Neural cell (in vitro differentiated cells): ENCODE measurements at regions not wholly inside any gene's neighbourhood (a gene's known extent, or its start where the extent isn't known, plus 50 kb on each side); places are given as distances from the start of the nearest gene placed in this dataset.

Experiments
- H2AFZ ChIP-seq: fragments of 200-600, 300-800 bp; sonication (generic), shearing (Covaris generic); 2 replicates; pipeline ENCODE4 v1.6.0; 2014; ENCODE audit warnings: low read depth, mild to moderate bottlenecking, antibody characterized with exemption, low read length, moderate library complexity
- H3F3A ChIP-seq: fragments of 200-600 bp; shearing (Covaris generic); 2 replicates; pipeline ENCODE4 v1.6.1; 2016; ENCODE audit warnings: mild to moderate bottlenecking, moderate library complexity, mixed read lengths, antibody characterized with exemption, low read length; ENCODE audit not compliant: insufficient read depth, poor library complexity, severe bottlenecking
- H3K27ac ChIP-seq: fragments of 200-600, 300-800 bp; sonication (generic), shearing (Covaris generic); 2 replicates; pipeline ENCODE4 v1.5.1; 2014; ENCODE audit warnings: mild to moderate bottlenecking, low read length, moderate library complexity
- H3K27me3 ChIP-seq: fragments of 300-800, 200-600 bp; sonication (generic), shearing (Covaris generic); 2 replicates; pipeline ENCODE4 v1.6.0; 2014; ENCODE audit warnings: mild to moderate bottlenecking, low read depth, low read length, moderate library complexity; ENCODE audit not compliant: insufficient read depth
- H3K36me3 ChIP-seq: fragments of 300-800, 200-600 bp; sonication (generic), shearing (Covaris generic); 2 replicates; pipeline ENCODE4 v1.5.1; 2014; ENCODE audit warnings: mild to moderate bottlenecking, antibody characterized with exemption, low read length, moderate library complexity; ENCODE audit not compliant: insufficient read depth
- H3K4me2 ChIP-seq: fragments of 300-800, 200-600 bp; sonication (generic), shearing (Covaris generic); 2 replicates; pipeline ENCODE4 v1.6.0; 2014; ENCODE audit warnings: mild to moderate bottlenecking, low read length
- H3K4me3 ChIP-seq: fragments of 300-800, 200-600 bp; sonication (generic), shearing (Covaris generic); 2 replicates; pipeline ENCODE4 v1.5.1; 2014; ENCODE audit warnings: mild to moderate bottlenecking, low read length, moderate library complexity
- H3K79me2 ChIP-seq: fragments of 200-600 bp; shearing (Covaris generic); replicated peaks from 2 replicates; pipeline ENCODE4 v1.6.0; 2014; ENCODE audit warnings: mild to moderate bottlenecking, low read length, moderate library complexity; ENCODE audit not compliant: insufficient read depth
- H3K9ac ChIP-seq: fragments of 300-800, 200-600 bp; sonication (generic), shearing (Covaris generic); 2 replicates; pipeline ENCODE4 v1.6.1; 2016; ENCODE audit warnings: mild to moderate bottlenecking, low read length, mixed read lengths
- H3K9me2 ChIP-seq: fragments of 200-600 bp; shearing (Covaris generic); 2 replicates; pipeline ENCODE4 v1.6.1; 2016; ENCODE audit warnings: mild to moderate bottlenecking, low read length, mixed read lengths; ENCODE audit not compliant: insufficient read depth
- H3K9me3 ChIP-seq: fragments of 200-600, 300-800 bp; sonication (generic), shearing (Covaris generic); 2 replicates; pipeline ENCODE4 v1.6.1; 2016; ENCODE audit warnings: mild to moderate bottlenecking, mixed run types, low read length, moderate library complexity, mixed read lengths
- H4K20me1 ChIP-seq: fragments of 200-600 bp; shearing (Covaris generic); 2 replicates; pipeline ENCODE4 v1.6.1; 2016; ENCODE audit warnings: mild to moderate bottlenecking, mixed run types; ENCODE audit not compliant: insufficient read depth
- EP300 ChIP-seq: fragments of 450-650 bp; conservative IDR thresholded peaks from 2 replicates; pipeline ENCODE4 v1.6.1; 2014; ENCODE audit warnings: antibody characterized with exemption, mild to moderate bottlenecking, moderate library complexity; ENCODE audit not compliant: poor library complexity, severe bottlenecking
- EZH2 ChIP-seq: fragments of 200-600, 300-800 bp; shearing (Covaris generic), sonication (generic); IDR thresholded peaks from 2 replicates; pipeline ENCODE4 v1.6.1; 2014; ENCODE audit warnings: antibody characterized with exemption, low read length, borderline replicate concordance, mild to moderate bottlenecking; ENCODE audit not compliant: insufficient read depth, poor library complexity, severe bottlenecking
- MXI1 ChIP-seq: fragments of 450-650 bp; conservative IDR thresholded peaks from 2 replicates; pipeline ENCODE4 v1.6.1; 2014; ENCODE audit warnings: antibody characterized with exemption, mild to moderate bottlenecking; ENCODE audit not compliant: poor library complexity, severe bottlenecking
- POLR2AphosphoS5 ChIP-seq: IDR thresholded peaks from 2 replicates; pipeline ENCODE4 v1.6.1; 2012
- RAD21 ChIP-seq: fragments of 450-650 bp; conservative IDR thresholded peaks from 2 replicates; pipeline ENCODE4 v1.6.1; 2014; ENCODE audit warnings: antibody characterized with exemption, mild to moderate bottlenecking, moderate library complexity
- SMC3 ChIP-seq: fragments of 450-650 bp; conservative IDR thresholded peaks from 2 replicates; pipeline ENCODE4 v1.6.1; 2014; ENCODE audit warnings: antibody characterized with exemption, mild to moderate bottlenecking, moderate library complexity; ENCODE audit not compliant: poor library complexity
- TAF1 ChIP-seq: IDR thresholded peaks from 2 replicates; pipeline ENCODE4 v1.6.1; 2012; ENCODE audit warnings: low read depth
- TF ChIP-seq, protein P1 (sequence below): fragments of 450-650 bp; IDR thresholded peaks from 2 replicates; pipeline ENCODE4 v1.5.1; 2014; ENCODE audit warnings: antibody characterized with exemption, mild to moderate bottlenecking, moderate library complexity; ENCODE audit not compliant: poor library complexity, severe bottlenecking
- TF ChIP-seq, protein P2 (sequence below): IDR thresholded peaks from 2 replicates; pipeline ENCODE4 v1.6.1; 2012; ENCODE audit warnings: borderline replicate concordance

DNA sequence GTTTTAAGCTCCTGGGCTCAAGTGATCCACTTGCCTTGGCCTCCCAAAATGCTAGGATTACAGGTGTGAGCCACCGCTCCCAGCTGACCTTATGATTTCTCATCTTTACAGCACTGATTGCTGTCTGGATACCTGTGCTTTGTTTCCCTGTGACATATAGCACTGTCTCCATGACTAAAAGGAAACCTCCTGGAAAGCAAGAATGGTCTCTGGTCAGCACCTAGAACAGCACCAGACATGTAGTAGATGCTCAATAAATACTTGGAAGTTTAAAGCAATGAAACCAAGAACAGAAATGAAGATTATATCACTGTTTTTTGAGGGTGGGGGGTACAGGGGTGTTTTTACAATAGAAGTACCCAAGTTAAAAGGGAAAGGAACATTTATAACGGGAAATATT lies 156.8 kb upstream of the ADAMTS9 start:
- no peak for TF ChIP-seq POLR2AphosphoS5
- no peak for TF ChIP-seq EZH2
- no peak for TF ChIP-seq MXI1
- TF ChIP-seq, protein P1, sequence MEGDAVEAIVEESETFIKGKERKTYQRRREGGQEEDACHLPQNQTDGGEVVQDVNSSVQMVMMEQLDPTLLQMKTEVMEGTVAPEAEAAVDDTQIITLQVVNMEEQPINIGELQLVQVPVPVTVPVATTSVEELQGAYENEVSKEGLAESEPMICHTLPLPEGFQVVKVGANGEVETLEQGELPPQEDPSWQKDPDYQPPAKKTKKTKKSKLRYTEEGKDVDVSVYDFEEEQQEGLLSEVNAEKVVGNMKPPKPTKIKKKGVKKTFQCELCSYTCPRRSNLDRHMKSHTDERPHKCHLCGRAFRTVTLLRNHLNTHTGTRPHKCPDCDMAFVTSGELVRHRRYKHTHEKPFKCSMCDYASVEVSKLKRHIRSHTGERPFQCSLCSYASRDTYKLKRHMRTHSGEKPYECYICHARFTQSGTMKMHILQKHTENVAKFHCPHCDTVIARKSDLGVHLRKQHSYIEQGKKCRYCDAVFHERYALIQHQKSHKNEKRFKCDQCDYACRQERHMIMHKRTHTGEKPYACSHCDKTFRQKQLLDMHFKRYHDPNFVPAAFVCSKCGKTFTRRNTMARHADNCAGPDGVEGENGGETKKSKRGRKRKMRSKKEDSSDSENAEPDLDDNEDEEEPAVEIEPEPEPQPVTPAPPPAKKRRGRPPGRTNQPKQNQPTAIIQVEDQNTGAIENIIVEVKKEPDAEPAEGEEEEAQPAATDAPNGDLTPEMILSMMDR = no peak
- TF ChIP-seq EP300 = no peak
- TF ChIP-seq SMC3 = no peak
- TF ChIP-seq RAD21 = no peak
- TF ChIP-seq, protein P2, sequence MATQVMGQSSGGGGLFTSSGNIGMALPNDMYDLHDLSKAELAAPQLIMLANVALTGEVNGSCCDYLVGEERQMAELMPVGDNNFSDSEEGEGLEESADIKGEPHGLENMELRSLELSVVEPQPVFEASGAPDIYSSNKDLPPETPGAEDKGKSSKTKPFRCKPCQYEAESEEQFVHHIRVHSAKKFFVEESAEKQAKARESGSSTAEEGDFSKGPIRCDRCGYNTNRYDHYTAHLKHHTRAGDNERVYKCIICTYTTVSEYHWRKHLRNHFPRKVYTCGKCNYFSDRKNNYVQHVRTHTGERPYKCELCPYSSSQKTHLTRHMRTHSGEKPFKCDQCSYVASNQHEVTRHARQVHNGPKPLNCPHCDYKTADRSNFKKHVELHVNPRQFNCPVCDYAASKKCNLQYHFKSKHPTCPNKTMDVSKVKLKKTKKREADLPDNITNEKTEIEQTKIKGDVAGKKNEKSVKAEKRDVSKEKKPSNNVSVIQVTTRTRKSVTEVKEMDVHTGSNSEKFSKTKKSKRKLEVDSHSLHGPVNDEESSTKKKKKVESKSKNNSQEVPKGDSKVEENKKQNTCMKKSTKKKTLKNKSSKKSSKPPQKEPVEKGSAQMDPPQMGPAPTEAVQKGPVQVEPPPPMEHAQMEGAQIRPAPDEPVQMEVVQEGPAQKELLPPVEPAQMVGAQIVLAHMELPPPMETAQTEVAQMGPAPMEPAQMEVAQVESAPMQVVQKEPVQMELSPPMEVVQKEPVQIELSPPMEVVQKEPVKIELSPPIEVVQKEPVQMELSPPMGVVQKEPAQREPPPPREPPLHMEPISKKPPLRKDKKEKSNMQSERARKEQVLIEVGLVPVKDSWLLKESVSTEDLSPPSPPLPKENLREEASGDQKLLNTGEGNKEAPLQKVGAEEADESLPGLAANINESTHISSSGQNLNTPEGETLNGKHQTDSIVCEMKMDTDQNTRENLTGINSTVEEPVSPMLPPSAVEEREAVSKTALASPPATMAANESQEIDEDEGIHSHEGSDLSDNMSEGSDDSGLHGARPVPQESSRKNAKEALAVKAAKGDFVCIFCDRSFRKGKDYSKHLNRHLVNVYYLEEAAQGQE = no peak
- TF ChIP-seq TAF1 = no peak
- Histone ChIP-seq H4K20me1 (no peaks in the 10 kb centered on the region), H3K4me2 (no peak overlapping the region), H3K4me3 (no peak overlapping the region), H3K9ac (no peak overlapping the region), H3F3A (no peaks in the 10 kb centered on the region), H3K79me2 (no peaks in the 10 kb centered on the region), H3K27ac (no peak overlapping the region), H3K9me2 (no peaks in the 10 kb centered on the region), H3K36me3 (no peaks in the 10 kb centered on the region), H3K9me3 (no peaks in the 10 kb centered on the region), H3K27me3 (no peaks in the 10 kb centered on the region), H2AFZ (no peak overlapping the region)

DNA sequence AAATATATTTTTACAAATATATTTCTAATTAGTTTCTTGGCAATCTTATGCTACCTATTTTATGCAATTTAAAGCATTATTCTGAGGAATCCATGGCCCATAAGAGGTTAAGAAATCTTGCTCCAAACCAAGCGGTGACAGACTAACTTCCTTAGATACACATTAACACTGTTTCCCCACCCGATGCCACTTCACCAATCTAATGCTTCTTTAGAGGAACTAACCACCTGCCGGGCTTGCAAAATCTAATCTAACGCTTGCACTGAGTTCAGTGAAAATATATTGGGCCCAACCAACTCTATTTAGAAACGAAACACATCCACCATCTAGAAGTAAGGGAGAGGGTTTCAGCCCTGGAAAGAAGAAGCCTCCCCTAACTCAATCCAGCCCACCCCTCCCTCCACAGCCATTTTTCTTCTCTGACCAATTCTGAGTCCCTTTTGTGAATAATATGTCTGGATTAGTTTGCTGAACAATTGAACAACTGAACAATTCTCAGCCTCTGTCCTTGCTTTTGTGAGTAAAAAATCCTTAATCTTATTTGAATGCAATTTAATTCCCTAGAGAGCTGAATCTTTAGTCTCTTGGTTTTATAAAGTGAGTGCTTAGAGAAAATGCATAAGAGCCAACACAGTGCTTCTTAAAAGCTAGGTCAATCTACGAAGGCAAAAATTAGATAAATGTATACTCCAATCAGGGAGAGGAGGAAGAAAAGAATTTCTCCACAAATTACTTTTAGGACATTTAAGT lies 150.4 kb upstream of the ADAMTS9 start:
- H3K9ac ChIP-seq = no peak overlapping the region
- no peaks in the 10 kb centered on the region for H3K9me2 ChIP-seq
- no peak overlapping the region for H2AFZ ChIP-seq
- H3K4me3 ChIP-seq = no peak overlapping the region
- no peaks in the 10 kb centered on the region for H3K36me3 ChIP-seq
- H3F3A ChIP-seq = no peaks in the 10 kb centered on the region
- H3K9me3 ChIP-seq = no peaks in the 10 kb centered on the region
- H4K20me1 ChIP-seq = no peaks in the 10 kb centered on the region
- no peak overlapping the region for H3K4me2 ChIP-seq
- H3K27ac ChIP-seq = no peak overlapping the region
- no peaks in the 10 kb centered on the region for H3K79me2 ChIP-seq
- TF ChIP-seq MXI1 = no peak
- no peak for TF ChIP-seq EZH2
- TF ChIP-seq, protein P2 = no peak
- TF ChIP-seq POLR2AphosphoS5 = no peak
- no peak for TF ChIP-seq TAF1
- TF ChIP-seq EP300 = no peak
- TF ChIP-seq, protein P1 = no peak
- TF ChIP-seq RAD21 = no peak
- TF ChIP-seq SMC3 = no peak
- no peaks in the 10 kb centered on the region for H3K27me3 ChIP-seq
